ENCODE measurements at regions not wholly inside any gene's neighbourhood (a gene's known extent, or its start where the extent isn't known, plus 50 kb on each side); places are given as distances from the start of the nearest gene placed in this dataset.

DNA sequence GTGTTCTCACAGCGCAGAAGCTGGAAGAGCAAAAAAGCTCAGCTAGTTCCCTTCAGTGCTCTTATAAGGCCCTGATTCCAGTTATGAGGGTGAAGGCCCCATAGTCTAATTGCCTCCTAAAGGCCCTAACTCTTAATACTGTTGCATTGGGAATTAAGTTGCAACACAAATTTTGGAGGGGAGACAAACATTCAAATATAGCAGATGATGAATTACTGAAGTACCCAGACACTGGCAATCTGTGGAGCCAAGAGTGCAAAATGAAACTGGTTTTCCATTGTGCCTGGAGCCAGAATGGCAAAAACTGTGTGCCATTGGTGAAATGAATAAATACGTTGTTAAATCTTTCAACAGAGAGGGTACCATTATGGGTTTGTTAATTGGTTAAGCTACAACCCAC is 356.0 kb downstream of the PPARGC1A start:
- Histone ChIP-seq H3K23ac (ENCODE audit: insufficient read length, low read depth, low read length) (no peak overlapping the region), H2BK5ac (ENCODE audit: insufficient read length, low read length) (no peak overlapping the region), H3K23me2 (ENCODE audit: insufficient read length, low read depth, low read length, poor library complexity, severe bottlenecking) (no peaks in the 10 kb centered on the region), H3K79me2 (ENCODE audit: insufficient read depth, low read length) (no peaks in the 10 kb centered on the region), H3T11ph (ENCODE audit: low read length) (no peak overlapping the region), H3K79me1 (ENCODE audit: insufficient read depth, low read depth, low read length, poor library complexity, severe bottlenecking) (no peaks in the 10 kb centered on the region), H3K27me3 (ENCODE audit: insufficient read depth, low read length) (no peaks in the 10 kb centered on the region), H2BK120ac (ENCODE audit: low read depth, low read length, poor library complexity, severe bottlenecking) (no peak overlapping the region), H4K91ac (ENCODE audit: insufficient read length, low read depth, low read length) (no peak overlapping the region), H4K8ac (replicated peaks; ENCODE audit: insufficient read length, low read depth, low read length) (no peak overlapping the region), H4K20me1 (ENCODE audit: control insufficient read depth, insufficient read depth, insufficient read length) (no peaks in the 10 kb centered on the region), H3K9ac (ENCODE audit: extremely low read depth, insufficient read length, low read length) (no peak overlapping the region), H2AK5ac (ENCODE audit: insufficient read length, low read length) (no peak overlapping the region), H3K56ac (ENCODE audit: insufficient read length, low read depth, low read length) (no peak overlapping the region), H2BK15ac (ENCODE audit: low read depth, low read length) (no peak overlapping the region), H3K4me2 (ENCODE audit: insufficient read depth, insufficient read length, low read length) (no peak overlapping the region), H4K5ac (ENCODE audit: insufficient read length, low read depth, low read length) (no peak overlapping the region), H2BK12ac (ENCODE audit: insufficient read length, low read depth, low read length) (no peak overlapping the region), H3K14ac (ENCODE audit: insufficient read depth, low read length) (no peak overlapping the region), H3K9me3 (ENCODE audit: control insufficient read depth, low read depth, low read length) (no peaks in the 10 kb centered on the region), H2BK20ac (ENCODE audit: low read depth, low read length, poor library complexity, severe bottlenecking) (no peak overlapping the region), H3K4me1 (ENCODE audit: insufficient read depth, low read length) (peaks cover 2% of the 10 kb centered on the region; the same call in 1 of the 2 replicates), H3K4ac (ENCODE audit: low read depth, low read length) (no peak overlapping the region), H3K27ac (ENCODE audit: insufficient read length, low read depth, low read length) (no peak overlapping the region), H2AFZ (ENCODE audit: low read length) (no peak overlapping the region), H3K18ac (ENCODE audit: insufficient read length, low read depth, low read length) (no peak overlapping the region)
- H3K36me3 Mint-ChIP-seq (ENCODE audit: insufficient read depth in 1 of 3, low read depth in 3 of 3), result peaks cover 11 to 21% (median 15%) of the 10 kb centered on the region in 3 experiments
- H3K4me1 Mint-ChIP-seq, result peaks cover 6% of the 10 kb centered on the region in 2 experiments
- H3K9me3 Mint-ChIP-seq, result peaks cover 18 to 28% of the 10 kb centered on the region in 2 experiments
- H3K27me3 Mint-ChIP-seq (ENCODE audit: low read depth), result no peaks in the 10 kb centered on the region; the same call in 1 of the 2 replicates
- WGBS (ENCODE audit: extremely low coverage, insufficient read length, low lambda C conversion rate), result no CpG with 5 or more reads among the region's 2 CpGs
- peak overlapping the region in 1 of 3 experiments; percentile 55; a peak in 1 of 7 replicates for H3K27ac Mint-ChIP-seq
- TF ChIP-seq, protein P1, sequence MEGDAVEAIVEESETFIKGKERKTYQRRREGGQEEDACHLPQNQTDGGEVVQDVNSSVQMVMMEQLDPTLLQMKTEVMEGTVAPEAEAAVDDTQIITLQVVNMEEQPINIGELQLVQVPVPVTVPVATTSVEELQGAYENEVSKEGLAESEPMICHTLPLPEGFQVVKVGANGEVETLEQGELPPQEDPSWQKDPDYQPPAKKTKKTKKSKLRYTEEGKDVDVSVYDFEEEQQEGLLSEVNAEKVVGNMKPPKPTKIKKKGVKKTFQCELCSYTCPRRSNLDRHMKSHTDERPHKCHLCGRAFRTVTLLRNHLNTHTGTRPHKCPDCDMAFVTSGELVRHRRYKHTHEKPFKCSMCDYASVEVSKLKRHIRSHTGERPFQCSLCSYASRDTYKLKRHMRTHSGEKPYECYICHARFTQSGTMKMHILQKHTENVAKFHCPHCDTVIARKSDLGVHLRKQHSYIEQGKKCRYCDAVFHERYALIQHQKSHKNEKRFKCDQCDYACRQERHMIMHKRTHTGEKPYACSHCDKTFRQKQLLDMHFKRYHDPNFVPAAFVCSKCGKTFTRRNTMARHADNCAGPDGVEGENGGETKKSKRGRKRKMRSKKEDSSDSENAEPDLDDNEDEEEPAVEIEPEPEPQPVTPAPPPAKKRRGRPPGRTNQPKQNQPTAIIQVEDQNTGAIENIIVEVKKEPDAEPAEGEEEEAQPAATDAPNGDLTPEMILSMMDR (conservative IDR thresholded peaks at IDR 0.05), result no peak
- no peak overlapping the region for H3K4me3 Mint-ChIP-seq
- DNase-seq, result no peak
